ENCODE measurements at regions not wholly inside any gene's neighbourhood (a gene's known extent, or its start where the extent isn't known, plus 50 kb on each side); places are given as distances from the start of the nearest gene placed in this dataset.

GRCh38 chr13:42394711-42395085, 122.7 kb downstream of the AKAP11 start:
- no peak for TF ChIP-seq CTCF (IDR thresholded peaks at IDR 0.05; ENCODE audit: low read depth, low read length, poor library complexity, severe bottlenecking)
- TF ChIP-seq EZH2phosphoT487 (IDR thresholded peaks at IDR 0.05; ENCODE audit: borderline replicate concordance, low read length): no peak
